ENCODE measurements at regions not wholly inside any gene's neighbourhood (a gene's known extent, or its start where the extent isn't known, plus 50 kb on each side); places are given as distances from the start of the nearest gene placed in this dataset.

DNA sequence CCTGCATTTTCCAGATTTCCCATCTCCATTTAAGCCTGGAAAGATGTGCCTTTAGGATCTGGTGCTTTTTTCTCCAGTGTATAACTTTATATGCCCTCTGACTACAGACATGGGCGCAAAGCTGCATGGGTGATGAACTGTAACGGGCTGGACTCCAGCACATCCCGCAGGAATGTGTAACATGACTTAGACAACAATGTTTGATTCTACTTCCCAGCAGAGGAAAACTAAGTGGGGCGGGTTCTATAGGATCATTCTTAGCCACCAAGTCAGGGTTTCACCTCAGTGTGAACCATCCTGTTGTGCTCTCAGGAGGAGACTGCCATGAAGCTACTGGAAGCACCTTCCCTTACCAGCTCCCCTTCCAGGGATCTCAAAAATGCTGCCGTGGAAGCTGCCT is 93.2 kb upstream of the SERP2 start:
- TF ChIP-seq, protein P1, sequence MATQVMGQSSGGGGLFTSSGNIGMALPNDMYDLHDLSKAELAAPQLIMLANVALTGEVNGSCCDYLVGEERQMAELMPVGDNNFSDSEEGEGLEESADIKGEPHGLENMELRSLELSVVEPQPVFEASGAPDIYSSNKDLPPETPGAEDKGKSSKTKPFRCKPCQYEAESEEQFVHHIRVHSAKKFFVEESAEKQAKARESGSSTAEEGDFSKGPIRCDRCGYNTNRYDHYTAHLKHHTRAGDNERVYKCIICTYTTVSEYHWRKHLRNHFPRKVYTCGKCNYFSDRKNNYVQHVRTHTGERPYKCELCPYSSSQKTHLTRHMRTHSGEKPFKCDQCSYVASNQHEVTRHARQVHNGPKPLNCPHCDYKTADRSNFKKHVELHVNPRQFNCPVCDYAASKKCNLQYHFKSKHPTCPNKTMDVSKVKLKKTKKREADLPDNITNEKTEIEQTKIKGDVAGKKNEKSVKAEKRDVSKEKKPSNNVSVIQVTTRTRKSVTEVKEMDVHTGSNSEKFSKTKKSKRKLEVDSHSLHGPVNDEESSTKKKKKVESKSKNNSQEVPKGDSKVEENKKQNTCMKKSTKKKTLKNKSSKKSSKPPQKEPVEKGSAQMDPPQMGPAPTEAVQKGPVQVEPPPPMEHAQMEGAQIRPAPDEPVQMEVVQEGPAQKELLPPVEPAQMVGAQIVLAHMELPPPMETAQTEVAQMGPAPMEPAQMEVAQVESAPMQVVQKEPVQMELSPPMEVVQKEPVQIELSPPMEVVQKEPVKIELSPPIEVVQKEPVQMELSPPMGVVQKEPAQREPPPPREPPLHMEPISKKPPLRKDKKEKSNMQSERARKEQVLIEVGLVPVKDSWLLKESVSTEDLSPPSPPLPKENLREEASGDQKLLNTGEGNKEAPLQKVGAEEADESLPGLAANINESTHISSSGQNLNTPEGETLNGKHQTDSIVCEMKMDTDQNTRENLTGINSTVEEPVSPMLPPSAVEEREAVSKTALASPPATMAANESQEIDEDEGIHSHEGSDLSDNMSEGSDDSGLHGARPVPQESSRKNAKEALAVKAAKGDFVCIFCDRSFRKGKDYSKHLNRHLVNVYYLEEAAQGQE (IDR thresholded peaks at IDR 0.05; ENCODE audit: low read depth), result no peak
- TF ChIP-seq TEAD4 (IDR thresholded peaks at IDR 0.05) (peak; percentile 75), EP300 (IDR thresholded peaks at IDR 0.05; ENCODE audit: borderline replicate concordance) (no peak), RAD21 (IDR thresholded peaks at IDR 0.05; ENCODE audit: low read depth) (no peak), CEBPB (IDR thresholded peaks at IDR 0.05) (no peak), CREB1 (IDR thresholded peaks at IDR 0.05; ENCODE audit: low read depth) (no peak), ZBTB7A (IDR thresholded peaks at IDR 0.05; ENCODE audit: low read depth) (no peak), TAF1 (IDR thresholded peaks at IDR 0.05; ENCODE audit: low read depth) (no peak), YY1 (IDR thresholded peaks at IDR 0.05; ENCODE audit: low read depth) (no peak)
- TF ChIP-seq, protein P2, sequence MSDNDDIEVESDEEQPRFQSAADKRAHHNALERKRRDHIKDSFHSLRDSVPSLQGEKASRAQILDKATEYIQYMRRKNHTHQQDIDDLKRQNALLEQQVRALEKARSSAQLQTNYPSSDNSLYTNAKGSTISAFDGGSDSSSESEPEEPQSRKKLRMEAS (IDR thresholded peaks at IDR 0.05), result no peak
- TF ChIP-seq, protein P3, sequence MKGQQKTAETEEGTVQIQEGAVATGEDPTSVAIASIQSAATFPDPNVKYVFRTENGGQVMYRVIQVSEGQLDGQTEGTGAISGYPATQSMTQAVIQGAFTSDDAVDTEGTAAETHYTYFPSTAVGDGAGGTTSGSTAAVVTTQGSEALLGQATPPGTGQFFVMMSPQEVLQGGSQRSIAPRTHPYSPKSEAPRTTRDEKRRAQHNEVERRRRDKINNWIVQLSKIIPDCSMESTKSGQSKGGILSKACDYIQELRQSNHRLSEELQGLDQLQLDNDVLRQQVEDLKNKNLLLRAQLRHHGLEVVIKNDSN (IDR thresholded peaks at IDR 0.05), result no peak
